NT2/D1 (cell line): ENCODE measurements at regions not wholly inside any gene's neighbourhood (a gene's known extent, or its start where the extent isn't known, plus 50 kb on each side); places are given as distances from the start of the nearest gene placed in this dataset.

Experiments
- SUZ12 ChIP-seq: IDR thresholded peaks from 2 replicates; pipeline ENCODE4 v1.6.1; 2011; ENCODE audit not compliant: insufficient read length, insufficient read depth; ENCODE audit errors: extremely low read depth
- YY1 ChIP-seq: IDR thresholded peaks from 2 replicates; pipeline ENCODE4 v1.6.1; 2011; ENCODE audit not compliant: insufficient read length, insufficient read depth
- ZNF274 ChIP-seq: IDR thresholded peaks from 2 replicates; pipeline ENCODE4 v1.6.1; 2011; ENCODE audit warnings: mild to moderate bottlenecking, low read depth, low read length

DNA sequence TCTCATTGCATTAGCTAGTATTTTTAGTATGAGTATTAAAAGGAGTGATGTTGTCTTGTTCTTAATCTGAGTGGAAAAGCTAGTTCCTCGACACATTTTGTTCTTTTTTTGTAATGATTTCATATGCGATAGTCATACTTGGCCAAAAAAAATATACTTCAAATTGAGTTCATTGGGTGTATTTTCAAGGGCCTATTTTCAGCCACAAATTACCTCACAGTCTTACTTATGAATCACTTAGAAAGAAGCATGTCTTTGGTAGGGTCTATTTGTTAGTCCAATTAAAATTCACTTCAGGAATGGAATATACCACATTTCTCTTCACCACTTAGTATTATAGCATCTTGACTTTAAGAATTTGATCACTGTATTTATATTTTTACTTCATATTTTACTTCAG, 337.2 kb downstream of the CDH11 start:
- no peak for TF ChIP-seq SUZ12
- TF ChIP-seq YY1: no peak
- no peak for TF ChIP-seq ZNF274
